ENCODE measurements at regions not wholly inside any gene's neighbourhood (a gene's known extent, or its start where the extent isn't known, plus 50 kb on each side); places are given as distances from the start of the nearest gene placed in this dataset.

DNA sequence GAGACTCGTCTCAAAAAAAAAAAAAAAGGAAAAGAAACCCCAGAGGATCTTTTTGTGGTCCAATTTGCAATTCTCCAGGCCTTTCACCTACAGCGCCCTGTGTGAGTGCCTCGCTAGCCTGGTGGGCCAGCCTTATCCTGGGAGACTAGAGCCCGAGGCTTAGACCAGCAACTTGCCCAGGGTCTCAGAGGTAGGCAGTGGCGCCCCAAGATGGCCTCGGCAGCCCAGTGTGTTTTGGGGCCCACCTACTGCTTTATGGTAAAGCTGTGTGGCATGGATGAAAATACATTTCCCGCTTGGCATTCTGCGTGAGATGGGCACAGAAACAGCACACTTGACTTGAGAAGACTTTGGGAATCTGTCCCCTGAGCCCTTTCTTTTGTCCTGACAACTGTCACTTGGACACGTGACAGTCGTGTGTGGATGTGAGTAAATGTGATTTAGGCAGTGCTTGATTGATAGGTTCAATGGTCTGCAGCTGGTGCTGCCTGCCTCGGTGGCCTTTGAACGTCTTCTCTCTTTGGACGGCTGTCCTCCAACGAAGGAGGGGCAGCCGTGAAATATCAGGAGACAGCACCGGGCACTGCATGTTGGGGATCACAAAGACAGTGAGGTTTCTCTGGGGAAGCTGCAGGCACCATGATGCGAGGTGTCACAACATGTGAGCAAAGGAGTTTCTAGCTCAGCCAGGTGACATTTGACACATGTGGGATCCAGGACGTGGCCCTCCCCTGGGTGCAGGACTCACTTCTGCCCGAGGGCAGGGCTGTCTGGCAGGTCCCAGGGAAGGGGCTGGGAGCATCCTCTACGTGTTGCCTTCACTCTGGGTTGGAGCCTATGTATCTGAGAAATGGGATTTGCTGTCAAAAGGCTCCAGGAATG lies 209.5 kb upstream of the TWIST2 start:
- TF ChIP-seq, protein P1, sequence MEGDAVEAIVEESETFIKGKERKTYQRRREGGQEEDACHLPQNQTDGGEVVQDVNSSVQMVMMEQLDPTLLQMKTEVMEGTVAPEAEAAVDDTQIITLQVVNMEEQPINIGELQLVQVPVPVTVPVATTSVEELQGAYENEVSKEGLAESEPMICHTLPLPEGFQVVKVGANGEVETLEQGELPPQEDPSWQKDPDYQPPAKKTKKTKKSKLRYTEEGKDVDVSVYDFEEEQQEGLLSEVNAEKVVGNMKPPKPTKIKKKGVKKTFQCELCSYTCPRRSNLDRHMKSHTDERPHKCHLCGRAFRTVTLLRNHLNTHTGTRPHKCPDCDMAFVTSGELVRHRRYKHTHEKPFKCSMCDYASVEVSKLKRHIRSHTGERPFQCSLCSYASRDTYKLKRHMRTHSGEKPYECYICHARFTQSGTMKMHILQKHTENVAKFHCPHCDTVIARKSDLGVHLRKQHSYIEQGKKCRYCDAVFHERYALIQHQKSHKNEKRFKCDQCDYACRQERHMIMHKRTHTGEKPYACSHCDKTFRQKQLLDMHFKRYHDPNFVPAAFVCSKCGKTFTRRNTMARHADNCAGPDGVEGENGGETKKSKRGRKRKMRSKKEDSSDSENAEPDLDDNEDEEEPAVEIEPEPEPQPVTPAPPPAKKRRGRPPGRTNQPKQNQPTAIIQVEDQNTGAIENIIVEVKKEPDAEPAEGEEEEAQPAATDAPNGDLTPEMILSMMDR (IDR thresholded peaks at IDR 0.05), result no peak
- TF ChIP-seq POLR2A (IDR thresholded peaks at IDR 0.05), result no peak
